Cardiac fibroblast (primary cell): ENCODE measurements at regions not wholly inside any gene's neighbourhood (a gene's known extent, or its start where the extent isn't known, plus 50 kb on each side); places are given as distances from the start of the nearest gene placed in this dataset.

ENCODE experiments used
- DNase-seq, 2 donors: peaks; one replicate each; pipeline versions ENCODE4 v3.0.0 to v3.0.0-alpha.2; 2010; ENCODE audit warnings: low read depth in 2 of 2
- H3K4me3 ChIP-seq, 2 donors: replicated peaks in 1 of 2; 1 replicate in 1 of 2; 2 replicates in 1 of 2; pipeline ENCODE4 v1.5.1; 2011; ENCODE audit warnings: low read depth in 2 of 2, low read length in 2 of 2, mild to moderate bottlenecking in 2 of 2, moderate library complexity in 1 of 2
- CTCF ChIP-seq: IDR thresholded peaks from one replicate; pipeline ENCODE4 v1.5.1; 2011; ENCODE audit warnings: low read depth, mild to moderate bottlenecking, low read length, inconsistent platforms

GRCh38 chr2:65724336-65724735 lies 291.9 kb upstream of the SPRED2 start:
- TF ChIP-seq CTCF = no peak
- no peak overlapping the region for H3K4me3 ChIP-seq
- DNase-seq = no peak

- TF ChIP-seq CTCF = no peak
- peak in 1 of 2 donors; percentile 17 for DNase-seq
- no peak overlapping the region for H3K4me3 ChIP-seq
These were observed 289.8 kb upstream of the SPRED2 start for GRCh38 chr2:65722028-65722778.

GRCh38 chr2:65716698-65717097 lies 284.3 kb upstream of the SPRED2 start:
- TF ChIP-seq CTCF = no peak
- no peak overlapping the region for H3K4me3 ChIP-seq
- no peak for DNase-seq

GRCh38 chr2:65715323-65715722 lies 282.9 kb upstream of the SPRED2 start:
- DNase-seq = no peak
- H3K4me3 ChIP-seq = no peak overlapping the region
- no peak for TF ChIP-seq CTCF

GRCh38 chr2:65714866-65715265 lies 282.5 kb upstream of the SPRED2 start:
- no peak for TF ChIP-seq CTCF
- DNase-seq = no peak
- no peak overlapping the region for H3K4me3 ChIP-seq

- DNase-seq = no peak
- H3K4me3 ChIP-seq = no peak overlapping the region
- no peak for TF ChIP-seq CTCF
These were observed 279.5 kb upstream of the SPRED2 start for GRCh38 chr2:65711863-65712262.
